ENCODE measurements at regions not wholly inside any gene's neighbourhood (a gene's known extent, or its start where the extent isn't known, plus 50 kb on each side); places are given as distances from the start of the nearest gene placed in this dataset.

- no peak for DNase-seq
- Histone ChIP-seq H3K27me3 (no peaks in the 10 kb centered on the region), H3K36me3 (no peaks in the 10 kb centered on the region), H3K27ac (no peak overlapping the region), H3K9me3 (no peaks in the 10 kb centered on the region), H3K4me3 (no peak overlapping the region), H3K4me1 (peaks cover 0 to 2% (median 0%) of the 10 kb centered on the region in 4 donors)
- no peak for TF ChIP-seq CTCF (IDR thresholded peaks at IDR 0.05)
- intact Hi-C loops (cut with DNase I; ENCODE audit: low total_unique reads), result no loop called here
Measured at GRCh38 chr6:80437801-80438200, 331.3 kb downstream of the BCKDHB start.

GRCh38 chr6:80437221-80437620 is 330.8 kb downstream of the BCKDHB start:
- no peak overlapping the region for H3K4me3 ChIP-seq
- H3K27me3 ChIP-seq, result no peaks in the 10 kb centered on the region
- no peak for TF ChIP-seq CTCF (IDR thresholded peaks at IDR 0.05)
- DNase-seq, result no peak
- H3K9me3 ChIP-seq, result no peaks in the 10 kb centered on the region
- no peak overlapping the region for H3K27ac ChIP-seq
- H3K4me1 ChIP-seq, result peaks cover 0 to 2% (median 0%) of the 10 kb centered on the region in 4 donors
- H3K36me3 ChIP-seq, result no peaks in the 10 kb centered on the region
- intact Hi-C loops (cut with DNase I; ENCODE audit: low total_unique reads), result no loop called here

GRCh38 chr6:80436663-80437062 is 330.2 kb downstream of the BCKDHB start:
- H3K4me1 ChIP-seq, result peaks cover 0 to 2% (median 0%) of the 10 kb centered on the region in 4 donors
- no peak overlapping the region for H3K4me3 ChIP-seq
- no peaks in the 10 kb centered on the region for H3K9me3 ChIP-seq
- H3K27ac ChIP-seq, result no peak overlapping the region
- H3K36me3 ChIP-seq, result no peaks in the 10 kb centered on the region
- H3K27me3 ChIP-seq, result no peaks in the 10 kb centered on the region
- no peak for TF ChIP-seq CTCF (IDR thresholded peaks at IDR 0.05)
- intact Hi-C loops (cut with DNase I; ENCODE audit: low total_unique reads), result no loop called here
- DNase-seq, result no peak

GRCh38 chr6:80435457-80435856 is 329.0 kb downstream of the BCKDHB start:
- Histone ChIP-seq H3K36me3 (no peaks in the 10 kb centered on the region), H3K27ac (no peak overlapping the region), H3K4me3 (no peak overlapping the region), H3K27me3 (no peaks in the 10 kb centered on the region), H3K4me1 (peaks cover 0 to 2% (median 0%) of the 10 kb centered on the region in 4 donors), H3K9me3 (no peaks in the 10 kb centered on the region)
- no peak for DNase-seq
- no peak for TF ChIP-seq CTCF (IDR thresholded peaks at IDR 0.05)
- intact Hi-C loops (cut with DNase I; ENCODE audit: low total_unique reads), result no loop called here

GRCh38 chr6:80434691-80435350 is 328.4 kb downstream of the BCKDHB start:
- peaks cover 0 to 2% (median 0%) of the 10 kb centered on the region in 4 donors for H3K4me1 ChIP-seq
- intact Hi-C loops (cut with DNase I; ENCODE audit: low total_unique reads), result no loop called here
- H3K4me3 ChIP-seq, result no peak overlapping the region
- no peaks in the 10 kb centered on the region for H3K27me3 ChIP-seq
- H3K36me3 ChIP-seq, result no peaks in the 10 kb centered on the region
- no peak for TF ChIP-seq CTCF (IDR thresholded peaks at IDR 0.05)
- DNase-seq, result no peak
- H3K27ac ChIP-seq, result no peak overlapping the region
- no peaks in the 10 kb centered on the region for H3K9me3 ChIP-seq

- no peak for DNase-seq
- no peaks in the 10 kb centered on the region for H3K27me3 ChIP-seq
- no peak overlapping the region for H3K4me3 ChIP-seq
- no peaks in the 10 kb centered on the region for H3K36me3 ChIP-seq
- intact Hi-C loops (cut with DNase I; ENCODE audit: low total_unique reads), result no loop called here
- peaks cover 0 to 3% (median 0%) of the 10 kb centered on the region in 3 donors for H3K9me3 ChIP-seq
- peaks cover 0 to 2% (median 0%) of the 10 kb centered on the region in 4 donors for H3K4me1 ChIP-seq
- no peak overlapping the region for H3K27ac ChIP-seq
- TF ChIP-seq CTCF (IDR thresholded peaks at IDR 0.05), result no peak
Measured at GRCh38 chr6:80433673-80434025, 327.2 kb downstream of the BCKDHB start.
